ENCODE measurements at regions not wholly inside any gene's neighbourhood (a gene's known extent, or its start where the extent isn't known, plus 50 kb on each side); places are given as distances from the start of the nearest gene placed in this dataset.

DNA sequence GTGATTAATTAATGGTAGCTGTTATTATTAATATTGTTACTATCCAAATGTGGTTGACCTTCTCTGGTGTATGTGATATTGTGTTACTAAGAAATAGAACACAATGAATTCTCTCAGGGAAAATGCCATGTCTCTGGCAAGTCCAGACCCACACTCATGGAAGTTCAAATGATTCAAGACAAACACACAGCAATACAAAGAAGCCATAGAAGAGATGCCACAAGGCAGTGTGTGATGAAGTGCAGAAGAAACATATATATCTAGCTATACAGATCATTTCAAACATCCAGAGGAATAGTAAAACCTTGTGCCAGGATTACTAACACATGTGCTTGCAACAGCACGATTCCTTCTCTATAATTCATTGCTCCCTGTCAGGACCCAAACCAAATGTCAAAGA is 93.1 kb upstream of the SOD3 start:
- H3K27ac ChIP-seq: no peak overlapping the region
- no peaks in the 10 kb centered on the region for H3K36me3 ChIP-seq
- 27 to 60% methylated on average over 1 of the region's 1 CpG for WGBS, 2 donors (ENCODE audit: low coverage in 1 of 2)
- no peaks in the 10 kb centered on the region for H3K27me3 ChIP-seq
- no peak for ATAC-seq
- peaks cover 0 to 6% (median 0%) of the 10 kb centered on the region in 3 donors for H3K4me1 ChIP-seq
- H3K4me3 ChIP-seq: no peak overlapping the region
- peaks cover 0 to 5% (median 0%) of the 10 kb centered on the region in 3 donors for H3K9me3 ChIP-seq
- TF ChIP-seq EP300 (IDR thresholded peaks at IDR 0.05): no peak
- TF ChIP-seq, protein P1, sequence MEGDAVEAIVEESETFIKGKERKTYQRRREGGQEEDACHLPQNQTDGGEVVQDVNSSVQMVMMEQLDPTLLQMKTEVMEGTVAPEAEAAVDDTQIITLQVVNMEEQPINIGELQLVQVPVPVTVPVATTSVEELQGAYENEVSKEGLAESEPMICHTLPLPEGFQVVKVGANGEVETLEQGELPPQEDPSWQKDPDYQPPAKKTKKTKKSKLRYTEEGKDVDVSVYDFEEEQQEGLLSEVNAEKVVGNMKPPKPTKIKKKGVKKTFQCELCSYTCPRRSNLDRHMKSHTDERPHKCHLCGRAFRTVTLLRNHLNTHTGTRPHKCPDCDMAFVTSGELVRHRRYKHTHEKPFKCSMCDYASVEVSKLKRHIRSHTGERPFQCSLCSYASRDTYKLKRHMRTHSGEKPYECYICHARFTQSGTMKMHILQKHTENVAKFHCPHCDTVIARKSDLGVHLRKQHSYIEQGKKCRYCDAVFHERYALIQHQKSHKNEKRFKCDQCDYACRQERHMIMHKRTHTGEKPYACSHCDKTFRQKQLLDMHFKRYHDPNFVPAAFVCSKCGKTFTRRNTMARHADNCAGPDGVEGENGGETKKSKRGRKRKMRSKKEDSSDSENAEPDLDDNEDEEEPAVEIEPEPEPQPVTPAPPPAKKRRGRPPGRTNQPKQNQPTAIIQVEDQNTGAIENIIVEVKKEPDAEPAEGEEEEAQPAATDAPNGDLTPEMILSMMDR (IDR thresholded peaks at IDR 0.05): no peak
- TF ChIP-seq POLR2AphosphoS5 (IDR thresholded peaks at IDR 0.05): no peak
- no peak for TF ChIP-seq POLR2A (IDR thresholded peaks at IDR 0.05)

DNA sequence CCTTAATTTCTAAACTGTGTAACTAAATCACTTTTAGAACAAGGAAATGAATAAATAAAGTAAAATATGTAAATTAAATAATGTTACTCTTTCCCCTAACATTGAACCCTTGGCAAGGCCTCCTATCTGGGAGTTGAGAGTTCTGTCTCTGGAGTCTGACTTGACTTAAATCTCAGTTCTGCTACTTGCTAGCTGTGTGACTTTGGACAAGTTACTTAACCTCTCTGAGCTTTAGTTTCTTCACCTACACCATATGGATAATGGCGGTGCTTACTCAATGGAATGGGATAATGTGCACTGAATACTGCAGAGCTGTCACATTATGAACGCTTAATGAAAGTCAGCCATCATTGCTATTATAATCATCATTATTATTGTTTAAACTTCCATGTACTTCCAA is 92.1 kb upstream of the SOD3 start:
- Histone ChIP-seq H3K4me3 (no peak overlapping the region), H3K9me3 (peaks cover 0 to 7% (median 0%) of the 10 kb centered on the region in 3 donors), H3K4me1 (peaks cover 0 to 6% (median 0%) of the 10 kb centered on the region in 3 donors), H3K36me3 (no peaks in the 10 kb centered on the region), H3K27ac (no peak overlapping the region), H3K27me3 (no peaks in the 10 kb centered on the region)
- TF ChIP-seq POLR2A (IDR thresholded peaks at IDR 0.05) (no peak), EP300 (IDR thresholded peaks at IDR 0.05) (no peak)
- 83 to 100% methylated on average over 1 to 2 of the region's 2 CpGs for WGBS, 2 donors (ENCODE audit: low coverage in 1 of 2)
- ATAC-seq: no peak

DNA sequence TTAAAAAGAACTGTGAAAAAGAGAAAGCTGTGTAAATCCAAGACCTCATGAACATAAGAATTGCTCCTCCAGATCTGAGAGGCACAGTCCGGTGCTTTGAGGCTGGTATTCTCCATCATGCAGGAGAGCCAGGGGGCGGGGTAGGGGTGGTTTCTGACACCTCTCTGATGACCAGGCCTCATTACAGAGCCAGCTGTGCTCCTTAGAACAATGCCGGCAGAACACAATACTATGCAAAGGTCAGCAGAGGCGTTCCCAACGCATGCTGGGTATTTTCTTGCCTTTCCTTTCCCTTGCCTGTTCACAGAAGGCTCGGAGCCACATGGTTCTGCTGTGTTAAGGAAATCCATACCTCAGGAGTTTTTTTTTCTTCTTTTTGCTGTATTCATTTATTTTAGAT is 91.2 kb upstream of the SOD3 start:
- H3K4me3 ChIP-seq: no peak overlapping the region
- no peak overlapping the region for H3K27ac ChIP-seq
- no peak for ATAC-seq
- no peaks in the 10 kb centered on the region for H3K27me3 ChIP-seq
- 83 to 95% methylated on average over 3 to 6 of the region's 6 CpGs for WGBS, 2 donors (ENCODE audit: low coverage in 1 of 2)
- peaks cover 0 to 6% (median 0%) of the 10 kb centered on the region in 3 donors for H3K4me1 ChIP-seq
- TF ChIP-seq, protein P1 (IDR thresholded peaks at IDR 0.05): no peak
- TF ChIP-seq POLR2A (IDR thresholded peaks at IDR 0.05): no peak
- no peak for TF ChIP-seq POLR2AphosphoS5 (IDR thresholded peaks at IDR 0.05)
- peaks cover 0 to 7% (median 0%) of the 10 kb centered on the region in 3 donors for H3K9me3 ChIP-seq
- H3K36me3 ChIP-seq: no peaks in the 10 kb centered on the region

DNA sequence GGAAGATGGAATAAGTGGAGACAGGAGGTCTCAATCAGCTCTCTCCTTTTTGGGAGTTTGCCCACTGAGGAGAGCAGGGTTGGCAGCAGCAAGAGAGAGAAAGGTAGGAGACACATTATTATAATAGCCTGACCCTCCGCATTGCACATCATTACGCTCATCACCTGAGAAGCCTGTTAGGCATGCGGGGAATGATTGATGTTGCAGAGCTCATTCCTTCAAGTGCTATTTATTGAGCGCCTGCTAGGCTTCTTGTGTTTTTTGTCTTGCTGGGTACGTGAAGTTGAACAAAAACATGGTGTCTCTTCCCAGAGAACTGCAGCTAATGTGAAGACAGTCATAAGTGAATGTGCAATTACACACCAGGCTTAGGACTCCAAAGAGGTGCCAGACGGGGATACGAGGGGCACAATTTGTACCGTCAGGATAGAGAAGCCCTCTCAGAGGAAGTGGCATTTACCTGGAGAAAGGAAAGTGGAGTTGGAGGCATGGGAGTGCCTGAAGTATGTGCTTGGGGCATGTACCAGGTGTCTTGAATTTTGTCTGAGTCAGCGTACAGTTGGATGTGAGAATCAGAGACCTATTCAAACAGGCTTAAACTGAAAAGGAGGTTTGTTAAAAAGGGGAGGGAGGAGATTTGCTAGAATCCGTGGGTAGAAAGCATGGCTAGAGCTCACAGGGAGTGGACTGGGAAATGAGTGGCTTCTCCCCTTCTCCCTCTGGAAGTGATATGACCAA is 90.2 kb upstream of the SOD3 start:
- TF ChIP-seq, protein P1 (IDR thresholded peaks at IDR 0.05): no peak
- TF ChIP-seq EP300 (IDR thresholded peaks at IDR 0.05) (no peak), POLR2A (IDR thresholded peaks at IDR 0.05) (no peak), POLR2AphosphoS5 (IDR thresholded peaks at IDR 0.05) (no peak)
- H3K4me1 ChIP-seq: peaks cover 0 to 6% (median 0%) of the 10 kb centered on the region in 3 donors
- 78 to 100% methylated on average over 3 to 6 of the region's 10 CpGs for WGBS, 2 donors (ENCODE audit: low coverage in 1 of 2)
- H3K9me3 ChIP-seq: peaks cover 0 to 10% (median 0%) of the 10 kb centered on the region in 3 donors
- H3K36me3 ChIP-seq: no peaks in the 10 kb centered on the region
- no peaks in the 10 kb centered on the region for H3K27me3 ChIP-seq
- no peak for ATAC-seq
- H3K4me3 ChIP-seq: no peak overlapping the region
- no peak overlapping the region for H3K27ac ChIP-seq

DNA sequence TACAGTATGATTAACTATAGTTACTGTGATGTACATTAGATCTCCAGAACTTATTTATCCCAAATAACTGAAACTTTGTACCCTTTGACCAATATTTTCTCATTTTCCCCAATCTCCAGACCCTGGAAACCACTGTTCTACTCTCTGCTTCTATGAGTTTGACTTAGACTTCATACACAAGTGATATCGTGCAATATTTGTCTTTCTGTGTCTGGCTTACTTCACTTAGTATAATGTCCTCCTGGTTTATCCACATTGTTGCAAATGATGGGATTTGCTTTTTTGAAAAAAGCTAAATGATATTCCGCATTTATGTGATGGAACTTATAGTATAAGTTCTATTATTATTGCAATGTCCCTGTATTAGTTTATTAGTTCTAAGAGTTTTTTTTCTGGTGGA is 81.8 kb upstream of the SOD3 start:
- H3K4me1 ChIP-seq: no peaks in the 10 kb centered on the region
- WGBS, 2 donors (ENCODE audit: low coverage in 1 of 2): 46 to 50% methylated on average over 2 of the region's 2 CpGs
- H3K36me3 ChIP-seq: no peaks in the 10 kb centered on the region
- H3K9me3 ChIP-seq: peaks cover 0 to 26% (median 0%) of the 10 kb centered on the region in 3 donors
- no peak overlapping the region for H3K4me3 ChIP-seq
- no peaks in the 10 kb centered on the region for H3K27me3 ChIP-seq
- no peak for TF ChIP-seq POLR2AphosphoS5 (IDR thresholded peaks at IDR 0.05)
- no peak for TF ChIP-seq EP300 (IDR thresholded peaks at IDR 0.05)
- TF ChIP-seq, protein P1 (IDR thresholded peaks at IDR 0.05): no peak
- no peak for TF ChIP-seq POLR2A (IDR thresholded peaks at IDR 0.05)
- H3K27ac ChIP-seq: no peak overlapping the region
- no peak for ATAC-seq

Data from gastroesophageal sphincter (tissue), 4 donors.